ENCODE measurements at regions not wholly inside any gene's neighbourhood (a gene's known extent, or its start where the extent isn't known, plus 50 kb on each side); places are given as distances from the start of the nearest gene placed in this dataset.
A peak's percentile ranks its signal among the peaks of the same experiment; 100 is the strongest.

GRCh38 chr9:109830545-109830944 lies 50.5 kb downstream of the PALM2AKAP2 start:
- DNase-seq: no peak

- DNase-seq: no peak
Measured at GRCh38 chr9:109831998-109832658, 52.1 kb downstream of the PALM2AKAP2 start.

DNA sequence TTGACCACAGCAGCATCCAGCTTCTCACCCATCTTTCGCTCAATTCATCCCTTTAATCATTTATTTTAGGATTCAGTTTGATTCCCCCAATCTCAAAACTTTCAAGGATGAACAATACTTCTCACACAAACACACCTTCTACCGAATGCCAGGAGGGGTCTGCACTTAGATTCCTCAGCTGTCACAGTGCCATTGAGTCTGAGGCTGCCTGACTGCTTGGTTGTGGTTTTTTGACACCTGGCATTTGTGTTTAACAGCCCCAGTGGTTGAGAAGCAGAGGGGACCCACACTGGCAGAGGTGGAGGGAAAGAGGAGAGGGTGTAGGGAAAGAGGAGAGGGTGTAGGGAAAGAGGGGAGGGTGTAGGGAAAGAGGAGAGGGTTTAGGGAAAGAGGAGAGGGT lies 54.9 kb downstream of the PALM2AKAP2 start:
- no peak for DNase-seq

DNA sequence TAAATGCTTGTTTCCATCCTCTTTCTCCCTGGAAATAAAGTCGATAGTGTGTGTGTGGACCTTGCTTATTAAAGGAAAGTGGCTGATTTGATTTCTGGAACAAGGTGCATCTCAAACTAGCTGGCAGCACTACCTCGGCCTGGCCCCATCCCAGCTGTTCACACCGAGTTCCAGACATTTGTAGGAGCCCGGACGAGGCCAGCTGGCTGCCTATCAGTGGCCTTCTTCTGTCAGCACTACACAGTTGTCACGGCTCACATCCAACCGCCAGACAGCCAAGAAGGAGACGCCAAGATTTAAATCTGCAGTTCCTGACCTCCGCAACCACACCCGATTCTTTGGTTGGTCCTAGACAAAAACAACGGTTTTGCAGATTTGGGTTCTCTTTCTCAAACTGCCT lies 63.6 kb downstream of the PALM2AKAP2 start:
- DNase-seq: no peak

- no peak for DNase-seq
Measured at GRCh38 chr9:109845226-109845625, 65.2 kb downstream of the PALM2AKAP2 start.

DNA sequence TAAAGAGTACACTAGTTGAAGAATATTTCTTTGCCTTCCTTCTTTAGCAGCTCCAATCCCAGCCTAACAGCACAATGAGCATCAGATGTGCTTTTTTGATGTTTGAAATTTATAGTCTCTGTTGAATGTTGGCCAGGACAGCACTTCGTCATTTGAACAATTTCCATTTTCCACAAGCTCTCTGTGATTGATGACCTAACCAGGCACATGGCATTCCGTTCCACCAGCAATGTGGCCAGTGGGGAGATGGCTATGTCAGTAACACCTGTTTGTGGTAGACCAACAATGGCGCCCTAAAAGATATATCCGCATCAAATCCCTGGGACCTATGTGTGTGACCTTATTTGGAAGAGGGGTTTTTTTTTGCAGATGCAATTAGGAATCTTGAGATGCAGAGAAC lies 66.8 kb downstream of the PALM2AKAP2 start:
- DNase-seq: no peak

- DNase-seq: no peak
Measured at GRCh38 chr9:109852556-109852955, 72.6 kb downstream of the PALM2AKAP2 start.

GRCh38 chr9:109855540-109855939 lies 75.5 kb downstream of the PALM2AKAP2 start:
- DNase-seq: no peak

DNA sequence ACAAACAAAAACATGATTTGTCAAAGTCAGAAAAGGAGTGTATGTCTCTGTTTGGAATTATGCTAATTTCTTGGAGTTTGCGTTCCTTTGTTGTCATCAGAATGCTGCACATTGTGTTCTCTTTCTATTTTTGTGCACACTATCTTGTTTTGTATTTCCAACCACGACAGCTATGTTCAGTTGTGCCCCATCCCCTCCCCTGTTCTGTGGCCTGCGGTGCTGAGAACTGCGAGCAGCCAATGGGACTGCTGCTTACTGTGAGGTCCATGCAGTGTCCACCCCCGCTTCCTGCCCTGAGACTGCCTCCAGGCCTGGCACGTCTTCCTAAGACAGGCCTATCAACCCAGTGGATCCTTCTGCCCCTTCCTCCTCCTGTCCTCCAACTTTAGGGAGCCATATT lies 76.8 kb downstream of the PALM2AKAP2 start:
- DNase-seq: peak; percentile 78

DNA sequence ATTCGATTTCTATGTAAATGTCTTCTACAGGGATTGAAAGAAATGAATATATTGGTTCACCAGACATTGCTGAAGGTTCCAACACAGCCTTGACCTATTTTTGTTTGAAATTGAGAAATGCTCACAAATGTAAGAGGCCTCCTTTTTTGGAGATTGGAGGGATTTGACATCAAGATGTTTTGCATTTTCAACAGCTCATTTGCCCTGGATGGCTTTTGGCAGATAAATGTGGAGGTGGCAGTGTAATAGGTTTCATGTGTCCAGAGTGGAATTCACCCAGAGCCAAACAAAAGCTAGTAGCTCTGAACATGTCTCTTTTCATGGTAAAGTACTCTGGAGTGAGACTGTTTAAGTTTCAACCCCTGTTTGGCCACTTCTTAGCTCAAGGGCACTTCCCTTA lies 77.3 kb downstream of the PALM2AKAP2 start:
- DNase-seq: no peak

DNA sequence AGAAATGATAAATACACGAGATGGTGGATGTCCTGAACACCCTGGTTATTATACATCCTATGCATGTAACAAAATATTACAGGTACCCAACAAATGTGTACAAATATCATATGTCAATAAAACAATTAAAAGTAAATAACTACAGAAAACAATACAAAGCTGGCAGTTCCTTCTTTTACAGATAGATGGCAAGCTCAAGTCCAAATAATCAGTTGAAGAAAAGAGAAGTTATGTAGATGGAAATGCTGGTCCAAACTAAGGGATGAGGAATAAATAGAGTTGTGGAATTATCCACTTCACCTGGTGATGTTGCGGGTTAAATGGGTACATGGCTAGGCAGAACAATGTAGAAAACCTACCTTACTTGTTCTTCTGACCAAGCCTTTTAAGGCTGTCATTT lies 79.4 kb downstream of the PALM2AKAP2 start:
- DNase-seq: no peak

- DNase-seq: no peak
Measured at GRCh38 chr9:109860521-109860920, 80.5 kb downstream of the PALM2AKAP2 start.

DNA sequence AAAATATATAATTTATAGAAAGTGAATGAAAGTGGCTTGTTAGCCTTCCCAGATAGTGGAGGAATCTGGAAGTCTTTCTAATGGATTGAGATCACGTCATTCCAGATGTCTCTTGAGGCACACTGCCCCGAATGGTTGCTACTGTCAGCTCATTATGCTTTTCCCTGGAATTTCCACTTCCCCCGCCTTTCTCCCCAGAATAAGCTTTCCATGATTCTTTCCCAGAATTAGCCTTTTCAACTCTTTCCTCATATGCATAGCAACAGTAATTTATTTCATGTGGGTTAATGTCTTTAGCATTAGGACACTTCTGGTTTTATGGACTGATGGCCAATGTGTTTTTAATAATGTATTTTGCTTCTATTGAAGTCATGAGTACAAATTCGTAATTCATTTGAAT lies 81.5 kb downstream of the PALM2AKAP2 start:
- no peak for DNase-seq

DNA sequence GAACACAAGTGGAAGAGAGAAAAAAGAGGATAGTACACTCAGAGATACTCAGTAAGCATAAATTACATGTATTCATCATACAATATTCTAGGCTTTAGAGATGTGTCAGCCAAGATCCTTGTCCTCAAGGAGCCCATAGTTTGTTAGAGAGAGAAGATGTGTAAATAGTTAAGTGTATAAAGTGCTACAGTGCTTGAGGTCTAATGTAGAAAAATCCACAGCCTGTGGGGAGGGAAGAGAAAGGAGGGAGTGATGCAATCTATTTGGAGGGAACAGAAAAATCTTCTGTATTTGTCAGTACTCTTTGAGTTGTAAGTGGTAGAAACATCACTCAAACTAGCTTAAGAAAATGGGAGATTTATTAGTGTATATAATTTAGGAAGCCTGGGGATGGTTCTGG lies 81.9 kb downstream of the PALM2AKAP2 start:
- DNase-seq: no peak

DNA sequence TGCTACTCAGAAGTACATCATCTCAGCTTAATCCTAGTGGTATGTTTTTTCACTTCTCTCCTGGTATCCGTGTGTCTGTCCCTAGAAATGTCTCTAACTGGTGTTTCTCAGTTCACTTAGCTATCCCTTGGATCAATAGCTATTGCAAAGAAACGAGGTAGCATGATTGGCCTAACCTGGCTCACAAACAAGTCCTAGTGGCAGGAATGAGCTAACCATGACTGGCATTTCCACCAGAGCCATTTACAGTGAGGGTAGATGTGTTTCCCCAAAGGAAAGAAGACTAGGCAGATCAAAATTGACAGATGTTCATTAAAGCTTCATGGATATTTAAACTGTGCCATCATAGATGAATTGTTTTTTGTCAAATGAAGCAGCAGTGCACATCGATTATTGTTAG lies 82.5 kb downstream of the PALM2AKAP2 start:
- DNase-seq: no peak

DNA sequence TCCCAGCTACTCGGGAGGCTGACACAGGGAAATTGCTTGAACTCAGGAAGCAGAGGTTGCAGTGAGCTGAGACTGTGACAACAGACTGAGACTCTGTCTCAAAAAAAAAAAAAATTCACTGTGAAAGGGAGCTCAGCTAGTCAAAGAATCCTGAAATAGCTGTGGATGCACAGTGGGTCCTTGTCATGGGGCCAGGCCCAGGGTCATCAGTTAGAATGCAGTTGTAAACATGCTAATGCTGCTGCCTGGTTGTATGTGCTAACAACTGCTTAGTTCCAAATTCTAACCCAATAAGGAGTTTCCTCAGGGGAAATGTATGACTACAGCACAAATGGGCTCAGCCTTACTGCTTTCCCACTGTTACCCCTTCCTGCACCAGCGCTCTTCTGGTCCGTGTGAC lies 84.0 kb downstream of the PALM2AKAP2 start:
- no peak for DNase-seq

- DNase-seq: no peak
Measured at GRCh38 chr9:109865521-109865920, 85.5 kb downstream of the PALM2AKAP2 start.

GRCh38 chr9:109868207-109868606 lies 88.2 kb downstream of the PALM2AKAP2 start:
- DNase-seq: peak; percentile 22

- DNase-seq: no peak
Measured at GRCh38 chr9:109868722-109869121, 88.7 kb downstream of the PALM2AKAP2 start.

DNA sequence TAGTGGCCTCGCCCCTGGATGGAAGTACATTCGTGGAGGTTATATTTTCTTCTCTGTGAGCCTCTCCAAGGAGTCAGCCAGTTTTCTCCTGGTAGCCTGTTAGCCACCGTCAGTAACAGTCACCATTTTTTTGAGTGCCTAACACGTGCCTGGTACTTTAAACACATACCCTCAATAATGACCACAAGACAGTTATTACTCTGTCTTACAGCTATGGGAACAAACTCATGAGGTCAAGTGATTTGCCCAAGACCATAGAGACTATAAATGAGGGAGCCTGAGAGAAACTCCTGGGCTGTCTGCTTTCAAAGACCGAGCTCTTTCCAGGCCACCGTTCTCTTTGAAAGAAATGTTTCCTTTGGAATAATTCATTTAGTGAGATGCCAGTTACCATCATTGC lies 90.4 kb downstream of the PALM2AKAP2 start:
- no peak for DNase-seq

GRCh38 chr9:109872901-109873300 lies 92.9 kb downstream of the PALM2AKAP2 start:
- DNase-seq: no peak

GRCh38 chr9:109875495-109876129 lies 95.6 kb downstream of the PALM2AKAP2 start:
- no peak for DNase-seq

- no peak for DNase-seq
Measured at GRCh38 chr9:109880276-109881169, 100.5 kb downstream of the PALM2AKAP2 start.
